ENCODE measurements at regions not wholly inside any gene's neighbourhood (a gene's known extent, or its start where the extent isn't known, plus 50 kb on each side); places are given as distances from the start of the nearest gene placed in this dataset.

GRCh38 chr16:65510241-65510640 lies 388.4 kb upstream of the CDH11 start:
- DNase-seq (ENCODE audit: low read depth), result no peak
- no peak for TF ChIP-seq CTCF (IDR thresholded peaks at IDR 0.05; ENCODE audit: control insufficient read depth, extremely low read depth, insufficient read depth)
- H3K4me3 ChIP-seq (ENCODE audit: low read depth, low read length), result no peak overlapping the region

GRCh38 chr16:65509172-65509571 lies 387.3 kb upstream of the CDH11 start:
- H3K4me3 ChIP-seq (ENCODE audit: low read depth, low read length), result no peak overlapping the region
- no peak for DNase-seq (ENCODE audit: low read depth)
- no peak for TF ChIP-seq CTCF (IDR thresholded peaks at IDR 0.05; ENCODE audit: control insufficient read depth, extremely low read depth, insufficient read depth)

- no peak for TF ChIP-seq CTCF (IDR thresholded peaks at IDR 0.05; ENCODE audit: control insufficient read depth, extremely low read depth, insufficient read depth)
- DNase-seq (ENCODE audit: low read depth), result no peak
- no peak overlapping the region for H3K4me3 ChIP-seq (ENCODE audit: low read depth, low read length)
These were observed 379.1 kb upstream of the CDH11 start for GRCh38 chr16:65500919-65501318.

GRCh38 chr16:65500007-65500406 lies 378.1 kb upstream of the CDH11 start:
- no peak for TF ChIP-seq CTCF (IDR thresholded peaks at IDR 0.05; ENCODE audit: control insufficient read depth, extremely low read depth, insufficient read depth)
- no peak for DNase-seq (ENCODE audit: low read depth)

GRCh38 chr16:65499566-65499965 lies 377.7 kb upstream of the CDH11 start:
- H3K4me3 ChIP-seq (ENCODE audit: low read depth, low read length), result no peak overlapping the region
- no peak for DNase-seq (ENCODE audit: low read depth)
- TF ChIP-seq CTCF (IDR thresholded peaks at IDR 0.05; ENCODE audit: control insufficient read depth, extremely low read depth, insufficient read depth), result no peak

More at GRCh38 chr16:65500007-65500406, 378.1 kb upstream of the CDH11 start:
- H3K4me3 ChIP-seq (ENCODE audit: low read depth, low read length), result no peak overlapping the region

GRCh38 chr16:65497571-65497970 lies 375.7 kb upstream of the CDH11 start:
- DNase-seq (ENCODE audit: low read depth), result no peak
- no peak overlapping the region for H3K4me3 ChIP-seq (ENCODE audit: low read depth, low read length)
- no peak for TF ChIP-seq CTCF (IDR thresholded peaks at IDR 0.05; ENCODE audit: control insufficient read depth, extremely low read depth, insufficient read depth)

- TF ChIP-seq CTCF (IDR thresholded peaks at IDR 0.05; ENCODE audit: control insufficient read depth, extremely low read depth, insufficient read depth), result no peak
- no peak overlapping the region for H3K4me3 ChIP-seq (ENCODE audit: low read depth, low read length)
- no peak for DNase-seq (ENCODE audit: low read depth)
These were observed 373.2 kb upstream of the CDH11 start for GRCh38 chr16:65495106-65495505.
